Hematopoietic multipotent progenitor cell (in vitro differentiated cells): ENCODE measurements at regions not wholly inside any gene's neighbourhood (a gene's known extent, or its start where the extent isn't known, plus 50 kb on each side); places are given as distances from the start of the nearest gene placed in this dataset.

Experiments used
- DNase-seq, 3 donors: peaks; one replicate each; pipeline ENCODE4 v3.0.0-alpha.2; 2011 to 2015; ENCODE audit warnings: low read depth in 2 of 3, low spot score in 2 of 3

- DNase-seq: no peak
These were observed 409.0 kb downstream of the SLC4A3 start for GRCh38 chr2:220036431-220036830.

DNA sequence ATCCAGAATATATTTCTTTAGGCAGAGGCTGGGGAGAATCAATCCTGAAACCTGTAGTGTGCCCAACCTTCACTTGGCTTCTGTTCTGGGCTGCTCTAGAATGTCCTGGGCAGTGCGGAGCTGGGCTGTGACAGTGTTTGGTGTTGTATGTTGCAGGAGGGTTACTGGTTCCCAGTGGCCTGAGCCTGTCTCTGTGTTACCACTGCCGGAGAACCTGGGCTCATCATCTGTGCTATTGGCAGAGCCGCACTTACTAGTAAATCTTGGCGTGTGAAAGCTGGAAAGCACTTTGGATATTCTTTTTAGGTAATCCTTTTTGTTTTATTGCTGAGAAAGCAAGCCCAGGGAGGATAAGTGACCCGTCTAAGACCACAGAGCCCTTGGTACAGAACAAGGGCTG lies 412.9 kb downstream of the SLC4A3 start:
- no peak for DNase-seq

DNA sequence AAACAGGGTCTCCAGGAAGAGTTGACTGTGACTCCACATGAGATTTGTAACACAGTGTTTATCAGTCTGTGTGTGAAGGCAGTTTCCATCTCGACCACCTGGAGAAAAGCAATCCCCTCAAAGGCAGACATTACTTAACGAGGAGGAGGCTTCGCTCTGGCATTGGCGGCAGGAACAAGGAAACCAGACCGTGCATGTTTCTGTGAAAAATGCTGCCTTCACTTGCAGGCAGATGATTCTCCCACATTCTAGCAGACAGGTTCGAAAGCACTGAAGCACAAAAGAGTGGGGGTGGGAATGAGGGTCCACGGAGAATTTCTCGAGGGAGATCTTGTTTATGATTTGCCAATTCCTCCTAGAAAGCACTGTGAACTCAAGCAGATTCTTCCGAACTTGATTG lies 414.0 kb downstream of the SLC4A3 start:
- DNase-seq: no peak

DNA sequence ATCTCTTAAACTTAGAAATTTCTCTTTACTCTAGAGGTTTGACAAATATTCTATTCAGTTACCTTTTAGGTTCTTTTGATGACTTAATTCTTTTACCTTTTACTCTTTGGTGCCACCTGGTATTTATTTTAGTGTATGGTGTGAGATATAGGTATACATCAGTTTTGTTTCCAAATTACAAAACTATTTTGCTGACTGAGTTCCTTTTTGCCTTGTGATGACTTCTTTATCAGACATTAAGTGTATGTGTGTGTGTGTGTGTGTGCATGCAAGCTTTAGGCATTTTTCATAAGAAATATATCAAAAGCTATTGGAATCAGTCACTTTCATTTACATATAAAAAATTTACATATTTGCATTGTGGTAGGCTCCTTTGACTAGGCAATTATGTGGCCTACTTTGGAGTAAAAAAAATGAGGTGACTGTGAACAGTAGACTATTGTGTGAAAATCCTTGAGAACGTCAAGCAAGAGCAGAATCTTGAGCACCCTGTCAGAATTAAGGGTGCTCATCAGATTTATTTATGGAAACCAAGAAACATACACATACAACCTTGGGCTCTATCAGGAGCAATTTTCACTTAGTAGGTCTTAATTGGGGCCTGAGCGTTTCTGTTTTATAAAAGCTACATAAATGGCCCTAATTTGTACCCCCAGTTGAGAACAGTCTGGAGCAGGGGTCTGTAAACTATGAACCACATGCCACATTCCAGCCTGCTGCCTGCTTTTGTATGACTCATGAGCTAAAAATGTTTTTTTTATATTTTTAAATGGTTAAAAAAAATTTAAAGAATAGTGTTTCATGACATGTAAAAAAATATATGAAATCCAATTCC lies 415.9 kb downstream of the SLC4A3 start:
- no peak for DNase-seq

DNA sequence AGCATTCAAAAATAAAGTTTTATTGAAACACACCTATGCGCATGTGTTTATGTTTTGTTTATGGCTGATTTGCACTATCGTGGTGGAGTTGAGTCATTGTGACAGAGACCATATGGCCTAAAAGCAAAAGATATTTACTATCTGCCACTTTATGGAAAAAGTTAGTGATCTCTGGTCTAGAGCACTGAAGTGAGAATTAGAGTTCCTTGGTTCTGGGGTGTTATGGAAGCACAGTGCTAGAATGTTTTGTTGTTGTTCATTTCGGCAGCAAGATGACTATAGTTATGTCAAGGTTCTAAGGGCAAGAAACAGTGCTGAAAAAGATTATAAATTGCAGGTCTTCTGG lies 416.5 kb downstream of the SLC4A3 start:
- no peak for DNase-seq

- no peak for DNase-seq
These were observed 417.0 kb downstream of the SLC4A3 start for GRCh38 chr2:220044383-220044782.

- DNase-seq: no peak
These were observed 419.1 kb downstream of the SLC4A3 start for GRCh38 chr2:220046507-220046906.

GRCh38 chr2:220051716-220052115 lies 424.3 kb downstream of the SLC4A3 start:
- no peak for DNase-seq

- DNase-seq: no peak
These were observed 426.5 kb downstream of the SLC4A3 start for GRCh38 chr2:220053919-220054318.

GRCh38 chr2:220057391-220057790 lies 430.0 kb downstream of the SLC4A3 start:
- DNase-seq: no peak

- no peak for DNase-seq
These were observed 430.5 kb downstream of the SLC4A3 start for GRCh38 chr2:220057916-220058315.

GRCh38 chr2:220064111-220065030 lies 436.9 kb downstream of the SLC4A3 start:
- DNase-seq: no peak

DNA sequence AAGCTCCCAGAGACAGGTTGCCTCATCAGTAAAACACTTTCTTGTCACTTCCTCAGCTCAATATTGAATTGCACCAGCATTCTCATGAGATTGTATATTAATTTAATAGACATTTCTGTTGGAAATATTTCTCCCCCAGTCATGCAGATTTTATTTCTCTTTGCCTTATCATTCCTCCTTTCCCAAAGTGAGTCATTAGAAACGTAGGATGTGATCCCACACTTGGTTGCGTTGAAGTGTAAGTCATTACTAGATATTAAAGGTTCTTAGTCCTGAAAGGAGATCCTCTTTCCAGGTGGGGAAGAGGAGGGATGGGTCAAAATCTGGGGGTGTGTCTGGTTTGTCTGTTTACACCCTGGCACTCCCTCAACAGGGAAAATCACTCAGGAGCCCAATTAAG lies 438.2 kb downstream of the SLC4A3 start:
- DNase-seq: no peak

DNA sequence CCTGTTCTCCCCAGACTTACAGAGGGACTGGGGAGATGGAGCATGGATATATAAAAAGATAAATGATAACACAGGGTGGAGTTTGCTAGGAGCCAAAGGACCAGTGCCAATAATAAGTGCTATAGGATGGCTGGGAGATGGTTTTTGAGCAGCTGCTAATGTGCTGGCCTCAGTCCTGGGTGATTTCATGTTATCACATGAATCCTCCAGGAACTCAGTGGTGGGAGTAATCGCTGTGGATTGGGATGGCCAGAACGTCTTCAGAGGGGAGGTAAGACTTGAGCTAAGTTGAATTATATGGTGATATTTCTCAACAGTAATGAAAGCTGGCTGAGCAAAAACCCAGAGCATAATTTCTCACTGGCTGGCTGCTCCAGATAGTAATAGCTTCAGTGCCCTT lies 441.4 kb downstream of the SLC4A3 start:
- DNase-seq: no peak

DNA sequence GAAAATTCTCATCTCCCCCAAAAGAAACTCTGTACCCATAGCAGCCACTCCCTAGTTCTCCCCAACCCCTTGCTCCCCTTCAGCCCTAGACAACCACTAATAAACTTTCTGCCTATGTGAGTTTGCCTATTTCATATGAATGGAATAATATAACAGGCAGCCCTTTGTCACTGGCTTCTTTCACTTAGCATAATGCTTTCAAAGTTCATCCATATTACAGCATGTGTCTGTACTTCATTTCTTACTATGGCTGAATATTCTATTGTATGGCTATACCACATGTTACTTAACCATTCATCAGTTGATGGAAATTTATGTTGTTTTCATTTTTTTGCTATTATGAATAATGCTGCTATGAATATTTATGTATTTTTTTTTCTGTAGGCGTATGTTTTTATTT lies 442.9 kb downstream of the SLC4A3 start:
- DNase-seq: no peak

- no peak for DNase-seq
These were observed 444.3 kb downstream of the SLC4A3 start for GRCh38 chr2:220071696-220072095.

DNA sequence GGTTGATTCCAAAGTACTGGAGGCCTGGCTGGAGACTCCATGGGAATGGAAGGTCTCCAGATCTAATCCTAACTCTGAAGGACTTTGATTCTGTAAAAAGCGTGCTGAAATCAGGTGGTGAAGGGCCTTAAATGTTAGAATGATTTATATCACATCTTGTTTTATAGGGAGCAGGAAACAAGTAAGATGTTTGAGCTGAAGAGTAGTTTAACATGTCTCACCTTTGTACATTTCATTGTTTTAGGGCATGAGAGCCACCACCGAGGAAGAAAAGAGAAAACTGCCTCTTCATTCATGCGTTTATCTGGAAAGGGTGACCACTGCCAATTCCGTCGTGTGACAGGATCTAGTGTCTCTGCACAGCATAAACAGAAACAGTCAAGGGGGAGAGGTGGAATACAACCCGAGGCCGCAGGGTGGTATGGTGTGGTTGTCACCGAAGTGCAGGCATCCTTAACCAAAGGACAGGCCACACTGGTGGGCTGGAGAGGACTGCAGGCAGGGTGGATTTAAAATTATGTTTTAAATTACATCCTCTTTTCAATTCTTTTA lies 445.3 kb downstream of the SLC4A3 start:
- DNase-seq: no peak

DNA sequence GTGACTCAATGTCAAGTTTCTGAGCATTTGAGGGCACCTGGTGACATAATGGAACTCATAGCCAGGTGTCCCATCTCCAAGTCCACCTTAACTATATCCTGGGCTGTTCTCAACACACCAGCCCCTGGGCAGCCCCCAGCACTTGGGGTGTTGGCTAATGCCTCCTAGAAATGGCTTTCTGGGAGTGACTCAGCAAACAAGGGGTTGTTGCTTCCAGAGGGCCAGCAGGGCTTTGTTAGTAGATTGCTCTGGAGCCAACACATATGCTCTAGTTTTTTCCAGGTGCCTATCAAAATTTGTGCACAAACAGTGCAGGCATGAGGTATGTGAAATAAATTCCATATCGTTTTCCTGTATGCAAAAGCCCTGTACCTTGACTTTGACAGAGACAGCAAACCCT lies 448.4 kb downstream of the SLC4A3 start:
- DNase-seq: no peak

DNA sequence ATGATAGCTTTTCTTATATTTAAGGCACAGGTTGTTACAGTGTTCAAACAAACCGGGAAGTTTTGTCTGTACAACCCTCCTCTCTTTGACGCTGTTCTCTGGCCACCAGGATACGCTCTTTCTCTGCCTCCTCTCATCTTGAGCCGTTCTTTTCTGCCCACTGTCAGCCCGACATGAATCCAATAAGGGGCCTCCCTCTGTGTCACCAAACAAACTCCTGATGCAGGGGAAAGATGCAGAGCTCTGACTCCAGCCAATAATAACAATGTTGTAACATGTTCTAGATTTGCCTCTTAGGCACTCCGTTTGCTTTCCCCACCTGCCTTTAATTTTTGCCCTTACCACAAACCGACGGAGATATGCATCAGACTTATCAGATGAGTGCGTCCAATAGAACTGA lies 449.3 kb downstream of the SLC4A3 start:
- DNase-seq: no peak

DNA sequence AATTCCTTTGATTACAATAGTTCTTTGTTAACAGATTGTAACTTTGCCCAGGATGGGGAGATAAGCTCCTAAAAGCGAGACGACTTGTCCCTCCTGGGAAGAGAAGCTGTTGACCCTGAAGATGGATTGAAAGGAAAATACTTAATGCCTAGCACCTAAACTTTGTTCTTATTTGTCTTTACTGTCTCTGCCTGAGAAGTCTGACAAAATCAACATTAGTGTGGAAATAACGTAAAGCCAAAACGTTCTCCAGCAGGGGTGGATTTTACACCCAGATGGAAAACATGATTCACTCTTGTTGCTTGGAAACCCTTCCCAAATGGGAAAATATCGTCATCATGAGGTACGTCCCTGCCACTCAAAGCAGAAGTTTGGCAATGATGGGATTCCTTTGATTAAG lies 450.1 kb downstream of the SLC4A3 start:
- no peak for DNase-seq

- no peak for DNase-seq
These were observed 451.0 kb downstream of the SLC4A3 start for GRCh38 chr2:220078439-220078838.

- DNase-seq: no peak
These were observed 452.2 kb downstream of the SLC4A3 start for GRCh38 chr2:220079595-220079994.
